ENCODE measurements at regions not wholly inside any gene's neighbourhood (a gene's known extent, or its start where the extent isn't known, plus 50 kb on each side); places are given as distances from the start of the nearest gene placed in this dataset.

DNA sequence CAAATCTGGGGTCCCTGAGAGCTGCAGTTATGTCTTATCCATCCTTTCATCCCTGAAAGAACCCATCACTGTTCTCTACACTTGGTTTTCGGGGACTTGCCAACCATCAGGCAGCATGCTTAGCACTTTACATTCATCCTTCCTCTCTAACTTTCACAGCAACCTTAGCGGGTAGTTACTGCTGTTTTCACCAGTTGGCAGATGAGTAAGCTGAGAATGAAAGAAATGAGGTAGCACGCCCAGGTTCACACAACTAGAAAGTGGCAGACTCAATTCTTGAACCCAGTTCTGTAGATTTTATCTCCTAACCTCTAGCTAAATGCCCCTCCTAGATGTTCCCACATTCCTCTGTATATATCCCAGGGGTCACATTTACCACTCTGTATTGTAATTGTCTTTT is 342.0 kb upstream of the WWC1 start:
- TF ChIP-seq, protein P1, sequence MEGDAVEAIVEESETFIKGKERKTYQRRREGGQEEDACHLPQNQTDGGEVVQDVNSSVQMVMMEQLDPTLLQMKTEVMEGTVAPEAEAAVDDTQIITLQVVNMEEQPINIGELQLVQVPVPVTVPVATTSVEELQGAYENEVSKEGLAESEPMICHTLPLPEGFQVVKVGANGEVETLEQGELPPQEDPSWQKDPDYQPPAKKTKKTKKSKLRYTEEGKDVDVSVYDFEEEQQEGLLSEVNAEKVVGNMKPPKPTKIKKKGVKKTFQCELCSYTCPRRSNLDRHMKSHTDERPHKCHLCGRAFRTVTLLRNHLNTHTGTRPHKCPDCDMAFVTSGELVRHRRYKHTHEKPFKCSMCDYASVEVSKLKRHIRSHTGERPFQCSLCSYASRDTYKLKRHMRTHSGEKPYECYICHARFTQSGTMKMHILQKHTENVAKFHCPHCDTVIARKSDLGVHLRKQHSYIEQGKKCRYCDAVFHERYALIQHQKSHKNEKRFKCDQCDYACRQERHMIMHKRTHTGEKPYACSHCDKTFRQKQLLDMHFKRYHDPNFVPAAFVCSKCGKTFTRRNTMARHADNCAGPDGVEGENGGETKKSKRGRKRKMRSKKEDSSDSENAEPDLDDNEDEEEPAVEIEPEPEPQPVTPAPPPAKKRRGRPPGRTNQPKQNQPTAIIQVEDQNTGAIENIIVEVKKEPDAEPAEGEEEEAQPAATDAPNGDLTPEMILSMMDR (IDR thresholded peaks at IDR 0.05), result no peak
- no peak for TF ChIP-seq ZFX (IDR thresholded peaks at IDR 0.05; ENCODE audit: borderline replicate concordance)
